Uterus (tissue), 3 donors: ENCODE measurements at regions not wholly inside any gene's neighbourhood (a gene's known extent, or its start where the extent isn't known, plus 50 kb on each side); places are given as distances from the start of the nearest gene placed in this dataset.

Experiments
- DNase-seq, 2 donors: peaks; one replicate each; pipeline ENCODE4 v3.0.0-alpha.2; 2019 to 2020
- H3K27ac ChIP-seq, 2 donors: fragments of 200-600 bp; sonication (generic); 1 replicate in 1 of 2; 2 replicates in 1 of 2; pipeline ENCODE4 v1.5.1; 2016 to 2018
- H3K27me3 ChIP-seq, 2 donors: fragments of 200-600 bp; sonication (generic); one replicate each; pipeline ENCODE4 v1.5.1; 2018 to 2019; ENCODE audit warnings: control low read depth in 1 of 2
- H3K36me3 ChIP-seq, 2 donors: fragments of 200-600 bp; sonication (generic); one replicate each; pipeline ENCODE4 v1.5.1; 2019; ENCODE audit warnings: control low read depth in 1 of 2
- H3K4me1 ChIP-seq, 2 donors: fragments of 200-600 bp; sonication (generic); one replicate each; pipeline ENCODE4 v1.5.1; 2018 to 2019; ENCODE audit warnings: control low read depth in 1 of 2
- H3K4me3 ChIP-seq, 2 donors: fragments of 200-600 bp; sonication (generic); 1 replicate in 1 of 2; 2 replicates in 1 of 2; pipeline ENCODE4 v1.5.1; 2018 to 2019; ENCODE audit warnings: mild to moderate bottlenecking in 1 of 2
- H3K9me3 ChIP-seq, 2 donors: fragments of 200-600 bp; sonication (generic); one replicate each; pipeline ENCODE4 v1.5.1; 2019; ENCODE audit warnings: control low read depth in 1 of 2
- CTCF ChIP-seq, 4 experiments: fragments of 200-600 bp in 2 of 4; fragments of 450-650 bp in 2 of 4; sonication (generic) in 2 of 4; IDR thresholded peaks; one replicate each; pipeline ENCODE4 v1.5.1; 2016 to 2019; ENCODE audit warnings: antibody characterized with exemption in 4 of 4, mild to moderate bottlenecking in 2 of 4, moderate library complexity in 1 of 4
- POLR2A ChIP-seq, 2 donors: fragments of 450-650 bp; IDR thresholded peaks; one replicate each; pipeline ENCODE4 v1.6.1; 2016; ENCODE audit warnings: antibody characterized with exemption in 2 of 2, mild to moderate bottlenecking in 1 of 2, moderate library complexity in 1 of 2
- intact Hi-C: fragments of 100-400 bp; cut with DNase I; formaldehyde crosslinking; loops from one replicate; pipeline ENCODE4 v1.15.1; 2023; ENCODE audit warnings: low total_unique reads
- donor health status: DM: yes; HTN: yes; CAD: no.

GRCh38 chr1:194929357-194929756 lies 1678.9 kb downstream of the KCNT2 start:
- H3K4me3 ChIP-seq = no peak overlapping the region

GRCh38 chr1:194919146-194919545 lies 1689.1 kb downstream of the KCNT2 start:
- no peaks in the 10 kb centered on the region for H3K36me3 ChIP-seq
- no peaks in the 10 kb centered on the region for H3K27me3 ChIP-seq
- H3K4me3 ChIP-seq = no peak overlapping the region
- no peaks in the 10 kb centered on the region for H3K9me3 ChIP-seq
- no peaks in the 10 kb centered on the region for H3K4me1 ChIP-seq
- DNase-seq = no peak
- intact Hi-C loops = no loop called here
- TF ChIP-seq CTCF (IDR thresholded peaks at IDR 0.05) = no peak
- TF ChIP-seq POLR2A (IDR thresholded peaks at IDR 0.05) = no peak
- H3K27ac ChIP-seq = no peak overlapping the region

More at GRCh38 chr1:194929357-194929756, 1678.9 kb downstream of the KCNT2 start:
- H3K36me3 ChIP-seq = no peaks in the 10 kb centered on the region
- no peaks in the 10 kb centered on the region for H3K9me3 ChIP-seq
- H3K27ac ChIP-seq = no peak overlapping the region
- H3K27me3 ChIP-seq = no peaks in the 10 kb centered on the region
- no peak for DNase-seq
- no peaks in the 10 kb centered on the region for H3K4me1 ChIP-seq
- intact Hi-C loops = no loop called here
- TF ChIP-seq CTCF (IDR thresholded peaks at IDR 0.05) (no peak), POLR2A (IDR thresholded peaks at IDR 0.05) (no peak)

DNA sequence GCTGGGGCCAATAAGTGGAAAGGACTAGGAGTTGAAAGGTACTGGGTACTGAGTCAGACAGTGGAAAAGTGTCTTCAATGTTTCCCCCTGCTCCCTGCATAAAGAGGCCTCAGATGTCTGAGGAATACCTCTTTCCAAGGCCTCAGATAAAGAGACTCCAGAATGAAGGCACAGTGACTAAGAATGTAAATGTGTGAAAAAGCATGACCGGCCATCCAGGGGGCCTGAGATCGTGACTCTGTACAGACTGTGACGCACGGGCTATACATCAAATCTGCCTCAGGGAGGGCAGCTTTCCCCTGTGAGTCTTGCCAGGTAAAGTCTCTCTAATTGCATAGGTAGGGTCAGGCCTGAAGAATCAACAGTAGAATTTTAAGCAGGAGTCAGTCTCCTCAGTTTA lies 1690.5 kb downstream of the KCNT2 start:
- TF ChIP-seq CTCF (IDR thresholded peaks at IDR 0.05) = no peak
- no peak for TF ChIP-seq POLR2A (IDR thresholded peaks at IDR 0.05)
- no peaks in the 10 kb centered on the region for H3K9me3 ChIP-seq
- H3K36me3 ChIP-seq = no peaks in the 10 kb centered on the region
- H3K4me1 ChIP-seq = no peaks in the 10 kb centered on the region
- H3K27ac ChIP-seq = no peak overlapping the region
- no peak for DNase-seq
- intact Hi-C loops = no loop called here
- no peak overlapping the region for H3K4me3 ChIP-seq
- H3K27me3 ChIP-seq = no peaks in the 10 kb centered on the region

DNA sequence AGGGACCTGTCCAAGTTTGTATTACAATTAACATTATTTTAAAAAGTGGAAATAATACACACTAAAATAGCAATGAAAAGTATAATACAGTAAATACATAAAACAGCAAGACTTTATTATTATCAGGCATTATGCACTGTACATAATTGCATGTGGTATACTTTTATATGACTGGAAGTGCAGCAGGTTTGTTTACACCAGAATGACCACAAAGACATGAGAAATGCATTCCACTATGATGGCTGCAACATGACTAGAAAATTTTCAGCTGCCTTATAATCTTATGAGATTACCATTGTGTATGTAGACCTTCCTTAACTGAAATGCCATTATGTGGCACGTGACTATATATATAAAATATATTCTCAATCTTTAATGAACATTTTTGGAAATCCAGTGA lies 1699.6 kb downstream of the KCNT2 start:
- Histone ChIP-seq H3K9me3 (no peaks in the 10 kb centered on the region), H3K27ac (no peak overlapping the region), H3K4me1 (no peaks in the 10 kb centered on the region), H3K27me3 (no peaks in the 10 kb centered on the region), H3K4me3 (no peak overlapping the region), H3K36me3 (no peaks in the 10 kb centered on the region)
- intact Hi-C loops = no loop called here
- no peak for DNase-seq
- TF ChIP-seq CTCF (IDR thresholded peaks at IDR 0.05) = no peak
- TF ChIP-seq POLR2A (IDR thresholded peaks at IDR 0.05) = no peak

GRCh38 chr1:194903524-194903923 lies 1704.7 kb downstream of the KCNT2 start:
- no peak overlapping the region for H3K27ac ChIP-seq
- intact Hi-C loops = no loop called here
- no peak for TF ChIP-seq POLR2A (IDR thresholded peaks at IDR 0.05)
- TF ChIP-seq CTCF (IDR thresholded peaks at IDR 0.05) = no peak

More at GRCh38 chr1:194903524-194903923, 1704.7 kb downstream of the KCNT2 start:
- no peaks in the 10 kb centered on the region for H3K27me3 ChIP-seq
- H3K4me3 ChIP-seq = no peak overlapping the region
- no peak for DNase-seq
- no peaks in the 10 kb centered on the region for H3K9me3 ChIP-seq
- H3K36me3 ChIP-seq = no peaks in the 10 kb centered on the region
- H3K4me1 ChIP-seq = no peaks in the 10 kb centered on the region
